ENCODE measurements at regions not wholly inside any gene's neighbourhood (a gene's known extent, or its start where the extent isn't known, plus 50 kb on each side); places are given as distances from the start of the nearest gene placed in this dataset.

- DNase-seq = no peak
Observed at GRCh38 chr5:27316271-27316650, 277.9 kb upstream of the CDH9 start.

GRCh38 chr5:27315363-27316270 lies 277.2 kb upstream of the CDH9 start:
- no peak for DNase-seq

- no peak for DNase-seq
Observed at GRCh38 chr5:27313549-27313948, 275.2 kb upstream of the CDH9 start.

GRCh38 chr5:27312291-27312893 lies 274.0 kb upstream of the CDH9 start:
- DNase-seq = no peak

GRCh38 chr5:27311544-27311943 lies 273.2 kb upstream of the CDH9 start:
- DNase-seq = no peak

GRCh38 chr5:27308153-27308552 lies 269.8 kb upstream of the CDH9 start:
- no peak for DNase-seq

GRCh38 chr5:27290172-27290571 lies 251.8 kb upstream of the CDH9 start:
- no peak for DNase-seq

- DNase-seq = no peak
Observed at GRCh38 chr5:27276119-27276518, 237.7 kb upstream of the CDH9 start.

GRCh38 chr5:27275345-27275744 lies 237.0 kb upstream of the CDH9 start:
- no peak for DNase-seq

- DNase-seq = no peak
Observed at GRCh38 chr5:27269766-27270165, 231.4 kb upstream of the CDH9 start.

- DNase-seq = no peak
Observed at GRCh38 chr5:27267209-27267824, 228.9 kb upstream of the CDH9 start.

GRCh38 chr5:27266184-27266583 lies 227.8 kb upstream of the CDH9 start:
- DNase-seq = no peak

GRCh38 chr5:27257696-27258095 lies 219.3 kb upstream of the CDH9 start:
- no peak for DNase-seq

GRCh38 chr5:27252911-27253310 lies 214.5 kb upstream of the CDH9 start:
- no peak for DNase-seq

GRCh38 chr5:27242258-27242626 lies 203.9 kb upstream of the CDH9 start:
- DNase-seq = no peak

- no peak for DNase-seq
Observed at GRCh38 chr5:27241564-27242257, 203.3 kb upstream of the CDH9 start.

GRCh38 chr5:27240791-27241190 lies 202.4 kb upstream of the CDH9 start:
- DNase-seq = no peak

- no peak for DNase-seq
Observed at GRCh38 chr5:27234916-27235315, 196.5 kb upstream of the CDH9 start.

GRCh38 chr5:27221410-27221809 lies 183.0 kb upstream of the CDH9 start:
- DNase-seq = no peak

GRCh38 chr5:27220752-27221151 lies 182.4 kb upstream of the CDH9 start:
- DNase-seq = no peak

- no peak for DNase-seq
Observed at GRCh38 chr5:27217977-27218376, 179.6 kb upstream of the CDH9 start.

- no peak for DNase-seq
Observed at GRCh38 chr5:27217155-27217956, 179.0 kb upstream of the CDH9 start.
